ENCODE measurements at regions not wholly inside any gene's neighbourhood (a gene's known extent, or its start where the extent isn't known, plus 50 kb on each side); places are given as distances from the start of the nearest gene placed in this dataset.
"Not testable (repeated sequence)": the region's sequence is repeated elsewhere in the genome, so short reads cannot be mapped to it uniquely, and the experiment has no call there.

GRCh38 chr11:67847896-67848875 is 155.7 kb downstream of the UNC93B1 start:
- not testable (repeated sequence) for H3K9me3 ChIP-seq (ENCODE audit: low read depth, low read length); H3K9ac ChIP-seq (ENCODE audit: insufficient read length); H3K36me3 ChIP-seq (ENCODE audit: insufficient read depth, low read length); DNase-seq (ENCODE audit: low read depth, low spot score); H3K4me3 ChIP-seq; H3K27ac ChIP-seq

- not testable (repeated sequence) for DNase-seq (ENCODE audit: low read depth, low spot score); H3K9ac ChIP-seq (ENCODE audit: insufficient read length); H3K4me3 ChIP-seq; H3K9me3 ChIP-seq (ENCODE audit: low read depth, low read length); H3K36me3 ChIP-seq (ENCODE audit: insufficient read depth, low read length); H3K27ac ChIP-seq
Measured at GRCh38 chr11:67846303-67846702, 157.6 kb downstream of the UNC93B1 start.

GRCh38 chr11:67845296-67845695 is 158.6 kb downstream of the UNC93B1 start:
- not testable (repeated sequence) for H3K36me3 ChIP-seq (ENCODE audit: insufficient read depth, low read length); H3K9me3 ChIP-seq (ENCODE audit: low read depth, low read length)

GRCh38 chr11:67840599-67840998 is 163.3 kb downstream of the UNC93B1 start:
- not testable (repeated sequence) for H3K9me3 ChIP-seq (ENCODE audit: low read depth, low read length); H3K4me3 ChIP-seq; DNase-seq (ENCODE audit: low read depth, low spot score); H3K27ac ChIP-seq; H3K9ac ChIP-seq (ENCODE audit: insufficient read length); H3K36me3 ChIP-seq (ENCODE audit: insufficient read depth, low read length)

More at GRCh38 chr11:67845296-67845695, 158.6 kb downstream of the UNC93B1 start:
- not testable (repeated sequence) for H3K27ac ChIP-seq; H3K4me3 ChIP-seq; DNase-seq (ENCODE audit: low read depth, low spot score); H3K9ac ChIP-seq (ENCODE audit: insufficient read length)

GRCh38 chr11:67830152-67830551 is 155.7 kb upstream of the ALDH3B2 start:
- not testable (repeated sequence) for H3K4me3 ChIP-seq; H3K9me3 ChIP-seq (ENCODE audit: low read depth, low read length); H3K27ac ChIP-seq; H3K36me3 ChIP-seq (ENCODE audit: insufficient read depth, low read length); DNase-seq (ENCODE audit: low read depth, low spot score); H3K9ac ChIP-seq (ENCODE audit: insufficient read length)

- DNase-seq (ENCODE audit: low read depth, low spot score); H3K9me3 ChIP-seq (ENCODE audit: low read depth, low read length); H3K27ac ChIP-seq; H3K36me3 ChIP-seq (ENCODE audit: insufficient read depth, low read length); H3K9ac ChIP-seq (ENCODE audit: insufficient read length): not testable (repeated sequence)
- peak overlapping the region; percentile 58 for H3K4me3 ChIP-seq
Measured at GRCh38 chr11:67826951-67827296, 152.5 kb upstream of the ALDH3B2 start.

- not testable (repeated sequence) for H3K36me3 ChIP-seq (ENCODE audit: insufficient read depth, low read length); DNase-seq (ENCODE audit: low read depth, low spot score); H3K9ac ChIP-seq (ENCODE audit: insufficient read length); H3K9me3 ChIP-seq (ENCODE audit: low read depth, low read length); H3K27ac ChIP-seq
- H3K4me3 ChIP-seq = peak overlapping the region; percentile 58
Measured at GRCh38 chr11:67826028-67826950, 151.9 kb upstream of the ALDH3B2 start.

GRCh38 chr11:67824861-67825260 is 150.4 kb upstream of the ALDH3B2 start:
- DNase-seq (ENCODE audit: low read depth, low spot score); H3K4me3 ChIP-seq; H3K36me3 ChIP-seq (ENCODE audit: insufficient read depth, low read length); H3K9ac ChIP-seq (ENCODE audit: insufficient read length); H3K27ac ChIP-seq; H3K9me3 ChIP-seq (ENCODE audit: low read depth, low read length): not testable (repeated sequence)

- Histone ChIP-seq H3K9me3 (ENCODE audit: low read depth, low read length) (no peaks in the 10 kb centered on the region), H3K4me3 (no peak overlapping the region), H3K36me3 (ENCODE audit: insufficient read depth, low read length) (no peaks in the 10 kb centered on the region), H3K9ac (ENCODE audit: insufficient read length) (no peak overlapping the region), H3K27ac (no peak overlapping the region)
- no peak for DNase-seq (ENCODE audit: low read depth, low spot score)
- TF ChIP-seq POLR2AphosphoS5 (IDR thresholded peaks at IDR 0.05; ENCODE audit: borderline replicate concordance, low read depth, low read length) = no peak
- no peak for TF ChIP-seq EZH2 (IDR thresholded peaks at IDR 0.05)
- TF ChIP-seq FOXP2 (optimal IDR thresholded peaks at IDR 0.05; ENCODE audit: control extremely low read depth, extremely low read length, insufficient read depth) = no peak
Measured at GRCh38 chr11:67820081-67820480, 145.7 kb upstream of the ALDH3B2 start.

DNA sequence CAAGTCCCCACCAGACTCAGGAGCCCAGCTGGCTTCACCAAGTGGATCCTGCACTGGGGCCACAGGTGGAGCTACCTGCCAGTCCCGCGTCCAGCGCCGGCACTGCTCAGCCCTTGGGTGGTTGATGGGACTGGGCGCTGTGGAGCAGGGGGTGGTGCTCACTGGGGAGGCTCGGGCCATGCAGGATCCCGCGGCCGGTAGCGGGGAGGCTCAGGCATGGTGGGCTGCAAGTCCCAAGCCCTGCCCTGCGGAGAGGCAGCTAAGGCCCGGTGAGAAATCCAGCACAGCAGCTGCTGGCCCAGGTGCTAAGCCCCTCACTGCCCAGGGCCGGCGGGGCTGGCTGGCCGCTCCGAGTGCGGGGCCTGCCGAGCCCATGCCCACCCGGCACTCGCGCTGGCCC is 143.1 kb upstream of the ALDH3B2 start:
- H3K4me3 ChIP-seq; H3K27ac ChIP-seq; DNase-seq (ENCODE audit: low read depth, low spot score); H3K9me3 ChIP-seq (ENCODE audit: low read depth, low read length); H3K36me3 ChIP-seq (ENCODE audit: insufficient read depth, low read length); H3K9ac ChIP-seq (ENCODE audit: insufficient read length): not testable (repeated sequence)

GRCh38 chr11:67809301-67809700 is 134.9 kb upstream of the ALDH3B2 start:
- H3K27ac ChIP-seq; H3K4me3 ChIP-seq; H3K9me3 ChIP-seq (ENCODE audit: low read depth, low read length); DNase-seq (ENCODE audit: low read depth, low spot score); H3K36me3 ChIP-seq (ENCODE audit: insufficient read depth, low read length); H3K9ac ChIP-seq (ENCODE audit: insufficient read length): not testable (repeated sequence)

GRCh38 chr11:67807896-67808295 is 133.5 kb upstream of the ALDH3B2 start:
- not testable (repeated sequence) for H3K4me3 ChIP-seq; H3K27ac ChIP-seq; H3K9me3 ChIP-seq (ENCODE audit: low read depth, low read length); DNase-seq (ENCODE audit: low read depth, low spot score); H3K36me3 ChIP-seq (ENCODE audit: insufficient read depth, low read length); H3K9ac ChIP-seq (ENCODE audit: insufficient read length)

DNA sequence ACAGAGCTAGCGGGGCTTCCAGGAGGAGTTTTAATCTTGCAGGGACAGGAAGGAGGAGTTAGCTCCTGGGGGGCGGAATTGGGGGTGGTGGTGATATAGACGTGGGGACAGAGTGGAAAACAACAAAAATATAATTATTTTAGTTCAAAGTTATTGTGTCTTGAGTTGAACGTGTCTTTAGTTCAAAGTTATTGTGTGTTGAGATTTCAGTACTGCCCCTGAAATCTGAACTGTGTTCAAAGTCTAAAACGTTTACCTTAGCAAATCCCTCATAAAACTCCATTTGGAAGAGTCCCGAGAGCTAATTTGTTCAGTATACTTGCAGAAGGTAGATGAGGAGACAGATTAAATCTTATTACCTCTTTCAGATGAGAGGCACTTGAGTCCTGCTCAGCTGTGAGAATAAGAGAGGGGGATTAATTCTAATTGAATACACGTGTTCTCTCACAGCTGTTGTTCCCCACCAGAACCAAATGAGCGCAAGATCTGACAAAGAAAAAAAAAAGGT is 132.4 kb upstream of the ALDH3B2 start:
- not testable (repeated sequence) for H3K9me3 ChIP-seq (ENCODE audit: low read depth, low read length); H3K27ac ChIP-seq; H3K36me3 ChIP-seq (ENCODE audit: insufficient read depth, low read length); DNase-seq (ENCODE audit: low read depth, low spot score); H3K9ac ChIP-seq (ENCODE audit: insufficient read length)
- peak overlapping the region; percentile 75 for H3K4me3 ChIP-seq
